Tibial artery (tissue), 4 donors: ENCODE measurements at regions not wholly inside any gene's neighbourhood (a gene's known extent, or its start where the extent isn't known, plus 50 kb on each side); places are given as distances from the start of the nearest gene placed in this dataset.

ENCODE experiments used
- DNase-seq, 2 donors: peaks; one replicate each; pipeline ENCODE4 v3.0.0-alpha.2; 2019
- H3K27ac ChIP-seq, 2 donors: fragments of 200-600 bp; sonication (generic) in 1 of 2; 1 replicate in 1 of 2; 2 replicates in 1 of 2; pipeline ENCODE4 v1.5.1; 2018 to 2019; ENCODE audit warnings: mild to moderate bottlenecking in 1 of 2
- H3K27me3 ChIP-seq, 2 donors: fragments of 200-600 bp; sonication (generic) in 1 of 2; one replicate each; pipeline versions ENCODE4 v1.5.1 to v1.6.0; 2016 to 2019
- H3K36me3 ChIP-seq, 3 donors: fragments of 200-600 bp; sonication (generic) in 2 of 3; one replicate each; pipeline ENCODE4 v1.5.1; 2016 to 2019; ENCODE audit warnings: mild to moderate bottlenecking in 2 of 3
- H3K4me1 ChIP-seq, 4 donors: fragments of 200-600 bp; sonication (generic) in 2 of 4; 1 replicate in 3 of 4; 2 replicates in 1 of 4; pipeline ENCODE4 v1.5.1; 2016 to 2019
- H3K4me3 ChIP-seq, 2 donors: fragments of 200-600 bp; sonication (generic) in 1 of 2; 1 replicate in 1 of 2; 2 replicates in 1 of 2; pipeline ENCODE4 v1.5.1; 2018 to 2019; ENCODE audit warnings: mild to moderate bottlenecking in 2 of 2
- H3K9me3 ChIP-seq, 3 donors: fragments of 200-600 bp; sonication (generic) in 1 of 3; one replicate each; pipeline ENCODE4 v1.5.1; 2016 to 2019
- CTCF ChIP-seq, 2 experiments: fragments of 200-600 bp in 1 of 2; fragments of 450-650 bp in 1 of 2; IDR thresholded peaks; one replicate each; pipeline ENCODE4 v1.5.1; 2017 to 2019; ENCODE audit warnings: antibody characterized with exemption in 2 of 2, mild to moderate bottlenecking in 1 of 2, moderate library complexity in 1 of 2
- intact Hi-C: fragments of 100-400 bp; cut with DNase I; formaldehyde crosslinking; loops from one replicate; pipeline ENCODE4 v1.15.0; 2023; ENCODE audit warnings: low total_unique reads

GRCh38 chr22:49638001-49638400 is 189.7 kb downstream of the BRD1 start:
- no peak for TF ChIP-seq CTCF (IDR thresholded peaks at IDR 0.05)
- no peaks in the 10 kb centered on the region for H3K4me1 ChIP-seq

GRCh38 chr22:49637255-49637760 is 190.4 kb downstream of the BRD1 start:
- H3K4me3 ChIP-seq, result no peak overlapping the region
- no peak overlapping the region for H3K27ac ChIP-seq
- H3K9me3 ChIP-seq, result no peaks in the 10 kb centered on the region
- peaks cover 0 to 6% (median 4%) of the 10 kb centered on the region in 4 donors for H3K4me1 ChIP-seq
- no peak for TF ChIP-seq CTCF (IDR thresholded peaks at IDR 0.05)
- no peak for DNase-seq
- intact Hi-C loops, result no loop called here
- peaks cover 0 to 51% of the 10 kb centered on the region in 2 donors for H3K27me3 ChIP-seq
- no peaks in the 10 kb centered on the region for H3K36me3 ChIP-seq

More at GRCh38 chr22:49638001-49638400, 189.7 kb downstream of the BRD1 start:
- H3K27ac ChIP-seq, result no peak overlapping the region
- intact Hi-C loops, result no loop called here
- H3K27me3 ChIP-seq, result peaks cover 0 to 46% of the 10 kb centered on the region in 2 donors
- H3K9me3 ChIP-seq, result no peaks in the 10 kb centered on the region
- no peak overlapping the region for H3K4me3 ChIP-seq
- H3K36me3 ChIP-seq, result no peaks in the 10 kb centered on the region
- no peak for DNase-seq

GRCh38 chr22:49636649-49637048 is 191.0 kb downstream of the BRD1 start:
- Histone ChIP-seq H3K36me3 (no peaks in the 10 kb centered on the region), H3K27ac (no peak overlapping the region), H3K4me3 (no peak overlapping the region), H3K27me3 (peaks cover 0 to 57% of the 10 kb centered on the region in 2 donors), H3K4me1 (peaks cover 0 to 10% (median 7%) of the 10 kb centered on the region in 4 donors), H3K9me3 (no peaks in the 10 kb centered on the region)
- no peak for DNase-seq
- intact Hi-C loops, result no loop called here
- TF ChIP-seq CTCF (IDR thresholded peaks at IDR 0.05), result no peak

- Histone ChIP-seq H3K27ac (no peak overlapping the region), H3K9me3 (no peaks in the 10 kb centered on the region), H3K36me3 (no peaks in the 10 kb centered on the region), H3K4me1 (peaks cover 0 to 10% (median 7%) of the 10 kb centered on the region in 4 donors), H3K27me3 (peaks cover 0 to 61% of the 10 kb centered on the region in 2 donors), H3K4me3 (no peak overlapping the region)
- DNase-seq, result no peak
- intact Hi-C loops, result no loop called here
- TF ChIP-seq CTCF (IDR thresholded peaks at IDR 0.05), result no peak
Measured at GRCh38 chr22:49636214-49636613, 191.5 kb downstream of the BRD1 start.

DNA sequence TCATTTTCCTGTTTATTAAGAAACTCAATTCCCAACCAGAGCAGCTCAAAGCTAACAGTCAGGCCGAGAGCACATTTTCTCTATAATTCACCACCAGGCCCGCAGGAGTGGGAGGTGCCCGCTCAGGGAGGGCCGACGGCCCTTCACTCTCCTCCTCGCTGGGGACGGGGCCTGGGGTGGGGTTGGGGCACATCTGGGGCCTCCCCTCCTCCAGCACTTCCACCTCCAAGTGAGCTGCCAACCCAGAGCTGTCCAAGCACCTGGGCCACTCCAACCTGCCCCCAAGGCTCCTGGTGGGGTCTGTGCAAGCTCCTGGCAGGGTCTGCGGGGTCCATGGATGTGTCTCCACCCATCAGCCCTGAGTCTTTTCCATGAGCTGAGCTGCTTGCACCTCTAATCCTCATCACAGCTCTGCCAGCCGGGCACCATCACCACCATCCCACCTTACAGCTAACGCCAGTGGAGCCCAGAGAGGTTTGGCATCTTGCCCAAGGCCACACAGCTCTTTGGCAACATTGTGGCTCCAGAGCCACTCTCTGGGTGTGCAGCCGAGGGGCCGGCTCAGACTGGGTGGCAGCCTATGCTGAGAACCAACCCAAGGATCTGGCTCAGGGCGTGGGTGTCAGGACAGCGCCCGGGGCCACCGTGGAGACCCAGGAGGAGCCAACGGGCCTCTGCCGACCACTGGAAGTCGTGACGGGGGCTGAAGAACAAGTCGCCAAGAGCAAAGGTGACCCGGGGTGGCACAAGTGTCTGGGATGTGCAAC is 193.5 kb downstream of the BRD1 start:
- H3K4me3 ChIP-seq, result no peak overlapping the region
- intact Hi-C loops, result no loop called here
- peaks cover 0 to 10% (median 7%) of the 10 kb centered on the region in 4 donors for H3K4me1 ChIP-seq
- peaks cover 0 to 68% of the 10 kb centered on the region in 2 donors for H3K27me3 ChIP-seq
- no peaks in the 10 kb centered on the region for H3K9me3 ChIP-seq
- no peaks in the 10 kb centered on the region for H3K36me3 ChIP-seq
- no peak for TF ChIP-seq CTCF (IDR thresholded peaks at IDR 0.05)
- H3K27ac ChIP-seq, result no peak overlapping the region
- DNase-seq, result no peak
